ENCODE measurements at regions not wholly inside any gene's neighbourhood (a gene's known extent, or its start where the extent isn't known, plus 50 kb on each side); places are given as distances from the start of the nearest gene placed in this dataset.

DNA sequence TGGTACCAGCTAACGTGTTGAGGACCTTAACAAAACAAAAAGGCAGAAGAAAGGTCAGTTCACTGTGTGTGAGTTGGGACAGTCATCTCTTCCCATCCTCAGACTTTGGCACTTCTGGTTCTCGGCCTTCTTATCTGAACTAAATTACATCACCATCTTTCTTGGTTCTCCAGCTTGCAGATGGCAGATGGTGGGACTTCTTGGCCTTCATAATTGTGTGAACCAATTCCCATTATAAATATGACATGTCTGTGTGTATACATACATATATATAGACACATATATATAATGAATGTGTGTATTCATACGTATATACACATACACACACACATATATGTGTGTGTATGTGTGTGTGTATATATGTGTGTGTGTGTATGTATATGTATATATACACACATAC lies 301.2 kb upstream of the TRIB2 start:
- DNase-seq (ENCODE audit: low spot score) = no peak
- H3K27ac ChIP-seq = no peak overlapping the region
- H3K4me3 ChIP-seq = no peak overlapping the region
- TF ChIP-seq, protein P1, sequence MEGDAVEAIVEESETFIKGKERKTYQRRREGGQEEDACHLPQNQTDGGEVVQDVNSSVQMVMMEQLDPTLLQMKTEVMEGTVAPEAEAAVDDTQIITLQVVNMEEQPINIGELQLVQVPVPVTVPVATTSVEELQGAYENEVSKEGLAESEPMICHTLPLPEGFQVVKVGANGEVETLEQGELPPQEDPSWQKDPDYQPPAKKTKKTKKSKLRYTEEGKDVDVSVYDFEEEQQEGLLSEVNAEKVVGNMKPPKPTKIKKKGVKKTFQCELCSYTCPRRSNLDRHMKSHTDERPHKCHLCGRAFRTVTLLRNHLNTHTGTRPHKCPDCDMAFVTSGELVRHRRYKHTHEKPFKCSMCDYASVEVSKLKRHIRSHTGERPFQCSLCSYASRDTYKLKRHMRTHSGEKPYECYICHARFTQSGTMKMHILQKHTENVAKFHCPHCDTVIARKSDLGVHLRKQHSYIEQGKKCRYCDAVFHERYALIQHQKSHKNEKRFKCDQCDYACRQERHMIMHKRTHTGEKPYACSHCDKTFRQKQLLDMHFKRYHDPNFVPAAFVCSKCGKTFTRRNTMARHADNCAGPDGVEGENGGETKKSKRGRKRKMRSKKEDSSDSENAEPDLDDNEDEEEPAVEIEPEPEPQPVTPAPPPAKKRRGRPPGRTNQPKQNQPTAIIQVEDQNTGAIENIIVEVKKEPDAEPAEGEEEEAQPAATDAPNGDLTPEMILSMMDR (IDR thresholded peaks at IDR 0.05) = no peak

DNA sequence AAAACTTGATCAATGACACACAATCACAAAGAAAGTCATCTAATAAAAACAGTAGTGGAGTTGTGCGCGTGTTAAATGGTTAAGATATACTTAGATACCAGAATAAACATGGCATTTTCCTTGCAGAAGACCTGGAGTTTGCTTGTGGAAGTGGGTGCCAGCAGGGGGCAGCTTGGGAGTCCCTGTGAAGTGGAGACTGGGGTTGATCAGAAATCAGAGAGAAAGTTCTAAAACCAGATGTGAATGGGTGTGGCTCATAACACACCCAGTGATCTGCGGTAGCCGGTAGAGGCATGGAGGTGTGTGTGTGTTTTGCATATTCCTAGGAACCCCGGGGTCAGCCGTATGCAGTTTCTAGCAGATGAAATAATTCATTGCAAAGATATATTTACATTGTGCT lies 300.1 kb upstream of the TRIB2 start:
- Histone ChIP-seq H3K27ac (no peak overlapping the region), H3K4me3 (no peak overlapping the region)
- TF ChIP-seq, protein P1 (IDR thresholded peaks at IDR 0.05) = no peak
- DNase-seq (ENCODE audit: low spot score) = no peak

DNA sequence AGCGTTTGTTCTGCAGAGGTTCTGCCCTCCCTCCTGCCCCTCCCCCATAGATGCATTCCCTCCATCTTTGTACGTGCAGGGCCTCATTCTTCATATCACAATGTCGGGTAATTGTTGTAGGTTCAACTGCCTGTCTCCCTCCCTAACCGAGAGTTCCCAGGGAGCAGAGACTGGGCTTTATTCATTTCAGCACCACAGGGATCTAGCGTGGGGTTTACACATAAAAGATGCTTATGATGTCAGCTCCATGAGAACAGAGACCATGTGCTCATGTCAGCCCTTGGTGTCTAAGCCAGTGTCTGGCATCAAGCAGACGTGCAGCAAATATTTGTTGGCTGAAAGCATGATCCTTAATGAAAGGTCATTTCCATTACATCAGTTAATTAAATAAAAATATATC lies 298.9 kb upstream of the TRIB2 start:
- TF ChIP-seq, protein P1 (IDR thresholded peaks at IDR 0.05) = no peak
- no peak overlapping the region for H3K27ac ChIP-seq
- no peak overlapping the region for H3K4me3 ChIP-seq
- no peak for DNase-seq (ENCODE audit: low spot score)

DNA sequence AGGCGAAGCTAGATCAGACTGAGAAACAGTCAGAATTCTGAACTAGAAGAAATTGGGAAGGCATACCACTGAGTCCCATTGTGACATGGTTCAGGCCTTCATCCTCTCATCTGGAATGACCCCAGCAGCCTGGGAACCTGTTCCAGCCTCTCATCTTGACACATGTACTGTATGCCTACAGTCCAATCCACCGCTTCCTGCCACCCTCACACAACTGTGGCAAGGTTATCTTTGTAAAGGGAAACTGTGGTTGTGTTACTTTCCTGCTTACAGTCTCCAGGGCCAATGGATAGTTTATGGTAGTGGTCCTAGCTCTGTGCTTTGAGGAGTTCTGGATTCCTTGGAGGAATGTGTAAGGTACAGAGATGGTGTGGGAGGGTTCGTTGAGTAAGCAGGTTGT lies 296.9 kb upstream of the TRIB2 start:
- Histone ChIP-seq H3K27ac (no peak overlapping the region), H3K4me3 (no peak overlapping the region)
- TF ChIP-seq, protein P1 (IDR thresholded peaks at IDR 0.05) = no peak
- DNase-seq (ENCODE audit: low spot score) = no peak

DNA sequence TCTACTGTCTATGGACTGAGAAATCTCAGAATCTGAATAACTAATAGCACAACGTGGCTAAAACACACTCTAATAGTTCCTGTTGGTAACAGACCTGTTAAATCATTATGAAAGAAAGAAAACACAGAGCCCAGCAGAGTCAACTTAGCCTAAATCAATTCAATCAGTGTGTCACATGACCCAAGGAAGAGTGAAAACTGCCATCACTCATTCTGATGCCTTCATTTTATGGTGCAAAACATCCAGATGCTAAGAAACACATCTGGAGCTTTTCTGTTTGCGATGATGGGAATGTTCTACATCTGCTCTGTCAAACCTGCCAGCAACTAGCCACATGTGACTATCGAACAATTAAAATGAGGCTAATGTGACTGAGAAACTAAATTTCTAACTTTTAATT lies 295.7 kb upstream of the TRIB2 start:
- no peak overlapping the region for H3K4me3 ChIP-seq
- DNase-seq (ENCODE audit: low spot score) = no peak

DNA sequence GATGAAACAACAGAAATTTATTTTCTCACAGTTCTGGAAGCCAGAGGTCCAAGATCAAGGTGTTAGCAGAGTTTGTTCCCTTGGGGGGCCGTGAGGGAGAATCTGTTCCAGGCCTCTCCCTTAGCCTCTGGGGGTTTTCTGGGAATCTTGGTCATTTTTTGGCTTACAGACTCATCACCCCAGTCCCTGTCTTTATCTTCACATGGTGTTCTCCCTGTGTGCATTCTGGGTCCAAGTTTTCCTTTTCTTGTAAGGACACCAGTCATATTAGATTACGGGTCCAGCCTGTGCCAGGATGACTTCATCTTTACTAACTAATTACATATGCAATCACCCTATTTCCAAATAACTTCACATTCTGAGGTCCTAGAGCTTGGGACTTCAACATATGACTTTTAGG lies 292.5 kb upstream of the TRIB2 start:
- no peak for DNase-seq (ENCODE audit: low spot score)

More for the DNA sequence above, 295.7 kb upstream of the TRIB2 start:
- no peak overlapping the region for H3K27ac ChIP-seq
- TF ChIP-seq, protein P1 (IDR thresholded peaks at IDR 0.05) = no peak

DNA sequence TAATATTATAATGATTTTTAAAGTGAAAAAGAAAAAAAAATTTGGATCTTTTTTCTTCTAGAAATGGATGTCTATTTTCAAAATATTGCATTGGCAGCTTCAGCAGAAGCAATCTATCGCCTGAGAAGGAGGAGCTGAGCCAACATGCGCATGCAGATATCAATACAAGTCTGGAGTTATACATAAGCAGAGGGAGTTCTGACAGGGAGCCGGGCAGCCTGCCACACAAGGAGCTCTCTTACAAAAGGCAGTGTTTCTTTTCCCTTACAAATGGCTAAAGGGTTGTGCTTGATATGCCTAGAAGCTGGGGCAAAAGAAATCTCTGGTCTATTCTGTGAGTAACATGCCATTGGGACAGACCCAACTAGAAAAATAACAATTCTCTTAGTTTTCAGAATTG lies 291.9 kb upstream of the TRIB2 start:
- DNase-seq (ENCODE audit: low spot score) = no peak
- Histone ChIP-seq H3K4me3 (no peak overlapping the region), H3K27ac (no peak overlapping the region)
- TF ChIP-seq, protein P1 (IDR thresholded peaks at IDR 0.05) = no peak

More for the DNA sequence above, 292.5 kb upstream of the TRIB2 start:
- TF ChIP-seq, protein P1 (IDR thresholded peaks at IDR 0.05) = no peak
- Histone ChIP-seq H3K4me3 (no peak overlapping the region), H3K27ac (no peak overlapping the region)

All from coronary artery (tissue), 2 donors.